NCI-H1436 (cell line): ENCODE measurements at regions not wholly inside any gene's neighbourhood (a gene's known extent, or its start where the extent isn't known, plus 50 kb on each side); places are given as distances from the start of the nearest gene placed in this dataset.
"Not testable (repeated sequence)": the region's sequence is repeated elsewhere in the genome, so short reads cannot be mapped to it uniquely, and the experiment has no call there.

Experiments used
- DNase-seq: peaks from one replicate; lab custom pipeline; 2025; lab: John Stamatoyannopoulos, UW

- not testable (repeated sequence) for DNase-seq
Observed at GRCh38 chr16:21534561-21534960, 64.8 kb upstream of the METTL9 start.

- DNase-seq, result not testable (repeated sequence)
Observed at GRCh38 chr16:21535201-21535600, 64.2 kb upstream of the METTL9 start.

GRCh38 chr16:21536740-21537139 is 62.6 kb upstream of the METTL9 start:
- DNase-seq, result not testable (repeated sequence)

GRCh38 chr16:21537598-21537997 is 61.8 kb upstream of the METTL9 start:
- not testable (repeated sequence) for DNase-seq

- not testable (repeated sequence) for DNase-seq
Observed at GRCh38 chr16:21539107-21539618, 60.2 kb upstream of the METTL9 start.

- DNase-seq, result not testable (repeated sequence)
Observed at GRCh38 chr16:21540770-21541433, 58.5 kb upstream of the METTL9 start.

- DNase-seq, result not testable (repeated sequence)
Observed at GRCh38 chr16:21541611-21542051, 57.7 kb upstream of the METTL9 start.

GRCh38 chr16:21542075-21542474 is 57.3 kb upstream of the METTL9 start:
- DNase-seq, result not testable (repeated sequence)

GRCh38 chr16:21542491-21543124 is 56.8 kb upstream of the METTL9 start:
- not testable (repeated sequence) for DNase-seq

- not testable (repeated sequence) for DNase-seq
Observed at GRCh38 chr16:21543151-21543836, 56.1 kb upstream of the METTL9 start.

GRCh38 chr16:21545664-21546326 is 53.6 kb upstream of the METTL9 start:
- not testable (repeated sequence) for DNase-seq

- not testable (repeated sequence) for DNase-seq
Observed at GRCh38 chr16:21549396-21549795, 50.0 kb upstream of the METTL9 start.
